NCI-H82 (cell line): ENCODE measurements at regions not wholly inside any gene's neighbourhood (a gene's known extent, or its start where the extent isn't known, plus 50 kb on each side); places are given as distances from the start of the nearest gene placed in this dataset.
A peak's percentile ranks its signal among the peaks of the same experiment; 100 is the strongest.
"Not testable (repeated sequence)": the region's sequence is repeated elsewhere in the genome, so short reads cannot be mapped to it uniquely, and the experiment has no call there.

ENCODE experiments used
- DNase-seq: peaks from one replicate; lab custom pipeline; 2025; lab: John Stamatoyannopoulos, UW

DNA sequence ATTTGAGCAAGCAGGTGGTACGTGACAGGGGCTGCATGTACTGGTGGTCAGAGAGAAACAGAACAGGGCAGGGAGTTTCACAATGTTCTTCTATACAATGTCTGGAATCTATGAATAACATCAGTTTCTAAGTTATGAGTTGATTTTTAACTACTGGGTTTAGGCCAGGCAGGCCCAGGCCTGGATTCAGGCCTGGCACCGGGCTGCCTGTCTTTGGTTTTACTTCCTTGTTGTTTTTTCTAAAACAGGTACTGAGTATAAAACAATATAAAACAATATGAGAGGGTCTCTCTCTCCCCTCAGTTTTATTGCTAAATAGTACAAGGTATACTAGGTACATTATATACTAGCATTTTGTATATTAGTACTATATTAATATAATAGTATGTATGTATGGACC is 742.7 kb upstream of the FAT3 start:
- DNase-seq = not testable (repeated sequence)

DNA sequence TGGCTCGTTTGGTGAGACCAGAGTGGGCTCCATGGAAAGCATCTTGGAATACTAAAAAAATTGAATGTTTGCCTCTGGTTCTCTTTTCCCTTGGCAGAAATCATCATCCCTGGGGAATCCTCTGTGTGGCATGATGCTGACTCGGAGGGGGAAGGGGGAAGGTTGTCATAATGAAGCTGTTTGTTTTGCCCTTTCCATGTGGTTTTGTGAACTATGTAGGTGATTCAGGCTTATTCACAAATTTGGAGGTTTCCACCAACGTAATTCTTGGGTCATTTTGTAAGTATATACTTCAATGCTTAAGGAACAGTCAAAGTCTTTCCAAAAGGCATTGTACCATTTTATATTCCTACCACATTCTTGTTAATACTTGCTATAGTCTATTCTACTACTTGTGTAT is 754.0 kb upstream of the FAT3 start:
- no peak for DNase-seq

- DNase-seq = no peak
Observed at GRCh38 chr11:91459840-91460239, 764.8 kb upstream of the FAT3 start.

- DNase-seq = no peak
Observed at GRCh38 chr11:91446267-91446666, 778.4 kb upstream of the FAT3 start.

DNA sequence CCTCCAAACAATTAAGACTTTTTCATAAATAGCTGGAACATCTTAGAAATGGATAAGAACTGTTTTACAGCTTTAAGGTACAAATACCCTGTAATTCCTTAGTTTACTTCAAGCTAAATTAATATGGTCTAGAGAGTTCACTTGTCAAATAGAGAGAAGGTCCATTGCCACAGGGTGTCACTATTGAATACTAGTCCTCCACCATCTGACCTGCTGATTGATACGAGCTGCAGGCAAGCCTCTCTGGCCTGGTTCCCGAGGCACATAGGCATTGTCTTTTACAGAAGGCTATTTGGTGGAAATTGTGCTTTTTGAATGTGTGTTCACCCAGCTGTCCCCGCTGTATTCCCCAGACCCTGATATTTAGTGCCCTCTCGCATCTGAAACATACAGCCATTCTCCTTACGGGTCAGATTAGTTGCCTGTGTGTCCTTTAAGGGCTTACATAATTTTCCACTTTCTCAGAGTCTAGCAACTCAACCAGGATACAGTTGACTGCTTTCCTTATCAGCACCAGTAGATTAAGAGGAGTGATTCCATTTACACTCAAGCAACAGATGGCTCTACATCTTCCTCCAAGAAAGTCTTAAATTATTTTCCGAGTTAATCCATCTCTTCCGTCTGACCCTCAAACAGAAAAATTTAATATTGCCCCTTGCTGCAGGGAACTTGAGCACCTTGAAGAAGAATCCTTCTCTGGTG is 788.8 kb upstream of the FAT3 start:
- DNase-seq = peak; percentile 70

DNA sequence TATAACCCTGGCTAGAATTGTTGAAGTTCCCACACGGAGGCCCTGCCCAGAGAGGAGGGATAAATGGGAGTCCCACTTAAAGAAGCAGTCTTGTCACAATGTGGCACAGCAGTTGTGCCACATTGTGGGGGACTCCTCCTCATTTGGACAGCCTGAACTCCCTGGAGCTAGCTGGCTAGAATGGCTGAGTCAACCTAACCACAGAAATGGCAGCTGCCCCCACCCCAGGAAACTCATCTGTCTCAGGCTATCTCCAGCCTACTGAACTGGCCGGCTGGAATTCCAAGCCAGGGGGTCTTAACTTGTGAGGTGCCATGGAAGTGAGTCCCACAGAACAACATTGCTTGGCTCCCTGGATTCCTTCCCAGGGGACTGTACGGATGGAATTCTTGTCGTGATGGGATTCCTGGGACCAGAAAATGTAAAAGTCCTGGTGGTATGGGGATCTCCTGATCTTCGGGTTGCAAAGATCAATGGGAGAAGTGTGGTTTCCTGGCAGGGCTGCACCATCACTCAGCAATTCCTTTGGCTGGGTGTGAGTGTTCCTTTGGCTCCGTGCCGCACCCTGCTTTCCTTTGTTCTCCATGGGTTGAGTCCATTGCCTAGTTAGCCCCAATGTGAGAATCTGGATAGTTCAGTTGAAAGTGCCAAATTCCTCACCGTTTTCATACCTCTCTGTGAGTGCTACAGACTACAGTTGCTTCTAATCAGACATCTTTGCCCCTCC is 791.2 kb upstream of the FAT3 start:
- DNase-seq = no peak

- DNase-seq = peak; percentile 71
Observed at GRCh38 chr11:91421641-91422040, 803.0 kb upstream of the FAT3 start.

GRCh38 chr11:91407842-91408241 is 816.8 kb upstream of the FAT3 start:
- DNase-seq = no peak

DNA sequence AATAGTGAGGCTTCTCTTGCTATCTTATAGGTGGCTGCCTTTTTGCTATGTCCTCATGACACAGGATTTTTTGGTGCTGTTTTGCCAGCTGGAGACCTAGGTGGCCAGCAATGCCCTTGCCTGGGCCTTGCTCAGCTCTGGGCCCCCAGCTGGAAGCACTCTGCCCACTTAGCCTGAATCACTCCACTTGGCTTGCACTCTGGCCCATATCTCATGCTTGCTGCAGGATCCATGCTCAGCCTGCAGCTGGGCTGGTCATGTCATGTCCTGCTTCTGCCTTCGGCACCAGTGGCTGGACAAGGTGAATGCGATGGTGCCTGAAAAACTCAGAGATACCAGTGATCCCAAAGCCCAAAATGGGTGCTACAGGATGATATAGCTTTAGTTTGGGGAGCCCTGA is 818.6 kb upstream of the FAT3 start:
- no peak for DNase-seq

DNA sequence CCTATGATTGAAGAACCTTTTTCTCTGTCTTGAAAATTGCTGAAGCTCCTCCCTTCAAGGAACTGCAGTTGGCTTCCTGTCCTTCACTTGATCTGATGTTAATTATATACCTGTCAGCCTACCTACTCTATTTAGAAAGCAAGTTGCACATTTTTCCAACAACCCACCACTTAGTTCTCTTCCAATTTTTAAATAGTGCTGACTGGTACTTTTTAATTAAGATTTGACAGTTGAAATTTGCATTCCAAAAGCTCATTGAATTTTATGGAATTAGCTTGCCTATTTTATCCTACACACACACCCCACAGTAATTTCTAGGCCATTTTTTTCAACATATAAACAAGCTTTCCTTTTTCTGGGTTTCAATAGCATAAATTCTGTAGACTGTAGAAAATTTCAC is 820.3 kb upstream of the FAT3 start:
- no peak for DNase-seq

DNA sequence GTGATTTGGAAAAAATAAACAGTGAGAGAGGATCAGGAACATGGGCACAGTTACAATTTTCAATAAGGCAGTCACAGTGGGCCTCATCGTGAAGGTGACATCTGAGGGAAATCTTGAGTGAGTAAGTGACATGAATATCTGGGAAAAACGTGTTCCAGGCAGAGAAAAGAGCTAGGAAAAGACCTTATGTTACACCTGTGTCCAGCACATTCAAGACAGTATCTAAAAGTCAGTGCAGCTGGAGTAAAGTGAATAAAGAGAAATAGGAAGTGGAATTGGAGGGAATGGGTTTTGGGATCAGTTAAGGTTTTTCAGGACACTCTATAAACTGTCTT is 827.5 kb upstream of the FAT3 start:
- no peak for DNase-seq

GRCh38 chr11:91396236-91397133 is 828.1 kb upstream of the FAT3 start:
- no peak for DNase-seq

GRCh38 chr11:91394727-91395414 is 829.7 kb upstream of the FAT3 start:
- no peak for DNase-seq

- DNase-seq = no peak
Observed at GRCh38 chr11:91394073-91394726, 830.4 kb upstream of the FAT3 start.

DNA sequence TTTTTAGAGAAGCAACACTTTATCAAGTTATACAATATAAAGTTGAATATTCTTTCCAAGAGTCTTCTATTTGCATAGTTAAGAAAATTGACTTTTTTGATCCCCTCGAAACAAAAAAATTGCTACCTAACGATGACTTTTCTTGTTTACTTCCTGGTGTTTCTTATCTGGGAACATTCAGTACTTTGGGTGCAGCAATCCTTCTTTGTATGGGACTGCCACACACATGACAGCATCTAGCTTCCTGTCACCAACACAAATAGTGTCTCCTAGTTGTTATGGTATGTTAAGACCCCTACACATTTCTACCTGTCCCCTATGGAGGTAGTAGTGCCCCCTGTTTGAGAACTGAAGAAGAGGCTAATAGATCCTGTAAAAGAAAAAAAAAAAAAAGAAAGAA is 841.7 kb upstream of the FAT3 start:
- DNase-seq = no peak

DNA sequence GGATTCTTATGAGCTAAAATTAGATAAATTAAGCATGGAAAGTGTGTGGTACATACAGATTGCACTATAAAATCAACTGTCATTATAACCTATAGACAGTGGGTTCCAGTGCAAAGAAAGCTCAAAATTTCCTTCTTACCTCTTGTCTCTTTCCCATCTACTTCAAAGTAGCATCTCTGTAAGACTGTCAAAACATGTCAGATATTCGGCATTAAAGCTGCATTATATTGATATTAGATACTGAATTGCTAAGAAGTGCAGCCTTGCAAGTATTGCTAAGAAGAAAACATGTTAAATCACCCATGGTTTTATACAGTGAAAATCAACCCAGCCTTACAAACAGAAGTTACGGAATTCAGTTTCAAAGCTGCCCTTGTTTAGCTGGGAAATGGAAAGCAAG is 849.8 kb upstream of the FAT3 start:
- no peak for DNase-seq

- DNase-seq = peak; percentile 13
Observed at GRCh38 chr11:91373497-91373896, 851.1 kb upstream of the FAT3 start.

- no peak for DNase-seq
Observed at GRCh38 chr11:91366816-91367215, 857.8 kb upstream of the FAT3 start.

DNA sequence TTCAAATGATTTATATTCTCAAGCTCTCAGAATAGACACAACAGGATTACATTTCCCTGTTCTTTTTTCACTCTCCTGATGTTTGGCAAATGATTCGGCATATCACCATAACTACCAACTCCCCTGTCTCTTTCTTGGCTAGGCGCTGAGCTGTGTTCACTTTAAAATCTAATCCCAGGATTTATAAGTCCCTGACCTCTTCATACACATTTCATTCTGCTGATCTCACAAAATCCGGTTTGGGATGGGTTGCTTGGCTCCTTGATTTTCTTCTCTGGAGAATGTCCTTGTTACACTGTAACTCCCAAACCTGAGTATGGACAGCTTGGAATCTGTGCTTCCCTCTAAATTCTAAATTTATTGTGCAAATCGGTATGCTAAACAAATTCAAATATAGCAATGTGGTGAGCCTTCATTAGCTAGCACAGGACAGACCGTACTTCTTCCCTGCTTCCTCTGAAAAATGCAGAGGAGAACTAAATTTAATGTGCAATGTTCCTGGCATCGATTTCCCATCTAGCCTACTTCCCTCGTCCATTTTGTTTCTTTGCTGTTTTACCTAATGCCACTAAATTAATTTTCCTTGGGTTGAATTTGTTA is 858.5 kb upstream of the FAT3 start:
- DNase-seq = peak; percentile 42

GRCh38 chr11:91350931-91351330 is 873.7 kb upstream of the FAT3 start:
- DNase-seq = peak; percentile 62

DNA sequence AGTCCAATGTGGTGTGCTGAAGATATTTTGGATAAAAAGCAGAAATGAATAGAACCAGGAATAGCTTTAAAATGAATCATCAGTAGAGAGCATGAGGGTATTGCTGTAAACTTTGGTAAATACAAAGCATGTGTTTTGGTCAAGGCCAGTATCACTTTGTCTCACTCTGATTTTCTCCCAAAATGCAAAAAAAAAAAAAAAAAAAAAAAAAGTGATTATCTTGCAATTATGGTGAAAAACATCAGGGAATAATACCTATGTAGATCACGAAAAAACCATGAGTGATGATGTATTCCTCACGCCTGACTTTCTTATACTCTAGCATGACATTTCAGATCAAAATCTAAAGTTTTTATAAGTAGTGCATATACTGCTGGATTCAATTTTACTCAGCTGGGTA is 897.9 kb upstream of the FAT3 start:
- no peak for DNase-seq
